ENCODE measurements at regions not wholly inside any gene's neighbourhood (a gene's known extent, or its start where the extent isn't known, plus 50 kb on each side); places are given as distances from the start of the nearest gene placed in this dataset.

GRCh38 chr2:49219741-49220140 lies 65.4 kb upstream of the FSHR start:
- TF ChIP-seq FOXM1 (IDR thresholded peaks at IDR 0.05; ENCODE audit: borderline replicate concordance, low read depth) (no peak), MAX (IDR thresholded peaks at IDR 0.05) (no peak), EP300 (IDR thresholded peaks at IDR 0.05; ENCODE audit: borderline replicate concordance) (no peak), RAD21 (IDR thresholded peaks at IDR 0.05; ENCODE audit: low read depth) (no peak), YY1 (IDR thresholded peaks at IDR 0.05; ENCODE audit: low read depth) (no peak), REST (IDR thresholded peaks at IDR 0.05; ENCODE audit: low read depth) (no peak), TAF1 (IDR thresholded peaks at IDR 0.05; ENCODE audit: low read depth) (no peak), CEBPB (IDR thresholded peaks at IDR 0.05) (no peak), TCF12 (IDR thresholded peaks at IDR 0.05; ENCODE audit: low read depth) (no peak)
